ENCODE measurements at regions not wholly inside any gene's neighbourhood (a gene's known extent, or its start where the extent isn't known, plus 50 kb on each side); places are given as distances from the start of the nearest gene placed in this dataset.

GRCh38 chr11:28736256-28736655, 628.1 kb downstream of the METTL15 start:
- no peak for DNase-seq
- no peaks in the 10 kb centered on the region for H3K27me3 ChIP-seq (ENCODE audit: insufficient read depth, low read length)
- no peaks in the 10 kb centered on the region for H3K9me3 ChIP-seq (ENCODE audit: insufficient read depth, low read depth, low read length)
- H4K12ac ChIP-seq (ENCODE audit: low read depth, low read length) = no peak overlapping the region
- H3K4ac ChIP-seq (ENCODE audit: low read depth, low read length) = no peak overlapping the region
- no peak overlapping the region for H4K91ac ChIP-seq (ENCODE audit: low read depth, low read length)
- H2BK120ac ChIP-seq (ENCODE audit: insufficient read depth, low read length, poor library complexity) = no peak overlapping the region
- H2BK12ac ChIP-seq (ENCODE audit: low read length) = no peak overlapping the region
- H2AFZ ChIP-seq (ENCODE audit: insufficient read depth, low read length, poor library complexity) = no peak overlapping the region
- H3K4me1 ChIP-seq (ENCODE audit: control insufficient read depth in 1 of 2, insufficient read depth in 2 of 2, low read length in 2 of 2) = no peaks in the 10 kb centered on the region
- H3K23ac ChIP-seq (ENCODE audit: low read length) = no peak overlapping the region
- H3K79me1 ChIP-seq (ENCODE audit: low read length) = no peaks in the 10 kb centered on the region
- no peak overlapping the region for H2BK5ac ChIP-seq (ENCODE audit: low read depth, low read length, poor library complexity)
- no peak overlapping the region for H3K27ac ChIP-seq (ENCODE audit: low read depth, low read length)
- H3K79me2 ChIP-seq (ENCODE audit: control insufficient read depth, insufficient read depth, low read length, poor library complexity) = no peaks in the 10 kb centered on the region
- H2AK5ac ChIP-seq (ENCODE audit: low read length) = no peak overlapping the region
- no peak overlapping the region for H3K9ac ChIP-seq (ENCODE audit: low read length)
- no peak overlapping the region for H3K14ac ChIP-seq (ENCODE audit: low read length)
- H3K4me3 ChIP-seq (ENCODE audit: low read depth, low read length) = no peak overlapping the region
- no peaks in the 10 kb centered on the region for H3K36me3 ChIP-seq (ENCODE audit: control insufficient read depth in 1 of 2, insufficient read depth in 2 of 2, low read length in 2 of 2)
- no peak overlapping the region for H3K4me2 ChIP-seq (ENCODE audit: low read length)
- H3K18ac ChIP-seq (ENCODE audit: low read length) = no peak overlapping the region
- no peak overlapping the region for H4K8ac ChIP-seq (ENCODE audit: low read depth, low read length)

GRCh38 chr11:28735511-28735910, 627.3 kb downstream of the METTL15 start:
- H2BK12ac ChIP-seq (ENCODE audit: low read length) = no peak overlapping the region
- no peak overlapping the region for H4K8ac ChIP-seq (ENCODE audit: low read depth, low read length)
- no peak overlapping the region for H4K91ac ChIP-seq (ENCODE audit: low read depth, low read length)
- H3K79me2 ChIP-seq (ENCODE audit: control insufficient read depth, insufficient read depth, low read length, poor library complexity) = no peaks in the 10 kb centered on the region
- H3K36me3 ChIP-seq (ENCODE audit: control insufficient read depth in 1 of 2, insufficient read depth in 2 of 2, low read length in 2 of 2) = no peaks in the 10 kb centered on the region
- no peaks in the 10 kb centered on the region for H3K79me1 ChIP-seq (ENCODE audit: low read length)
- H3K4ac ChIP-seq (ENCODE audit: low read depth, low read length) = no peak overlapping the region
- no peaks in the 10 kb centered on the region for H3K4me1 ChIP-seq (ENCODE audit: control insufficient read depth in 1 of 2, insufficient read depth in 2 of 2, low read length in 2 of 2)
- H3K9me3 ChIP-seq (ENCODE audit: insufficient read depth, low read depth, low read length) = no peaks in the 10 kb centered on the region
- no peak overlapping the region for H3K4me2 ChIP-seq (ENCODE audit: low read length)
- no peak overlapping the region for H4K12ac ChIP-seq (ENCODE audit: low read depth, low read length)
- no peaks in the 10 kb centered on the region for H3K27me3 ChIP-seq (ENCODE audit: insufficient read depth, low read length)
- no peak overlapping the region for H2AFZ ChIP-seq (ENCODE audit: insufficient read depth, low read length, poor library complexity)
- no peak overlapping the region for H3K4me3 ChIP-seq (ENCODE audit: low read depth, low read length)
- H3K27ac ChIP-seq (ENCODE audit: low read depth, low read length) = no peak overlapping the region
- no CpG with 5 or more reads among the region's 1 CpG for WGBS (ENCODE audit: extremely low coverage, insufficient coverage, insufficient read length)
- H2BK5ac ChIP-seq (ENCODE audit: low read depth, low read length, poor library complexity) = no peak overlapping the region
- H3K14ac ChIP-seq (ENCODE audit: low read length) = no peak overlapping the region
- H2AK5ac ChIP-seq (ENCODE audit: low read length) = no peak overlapping the region
- no peak overlapping the region for H3K9ac ChIP-seq (ENCODE audit: low read length)
- no peak overlapping the region for H3K23ac ChIP-seq (ENCODE audit: low read length)
- no peak for DNase-seq
- no peak overlapping the region for H3K18ac ChIP-seq (ENCODE audit: low read length)
- H2BK120ac ChIP-seq (ENCODE audit: insufficient read depth, low read length, poor library complexity) = no peak overlapping the region

GRCh38 chr11:28730889-28731288, 622.7 kb downstream of the METTL15 start:
- no peak overlapping the region for H2AFZ ChIP-seq (ENCODE audit: insufficient read depth, low read length, poor library complexity)
- no peaks in the 10 kb centered on the region for H3K4me1 ChIP-seq (ENCODE audit: control insufficient read depth in 1 of 2, insufficient read depth in 2 of 2, low read length in 2 of 2)
- H4K12ac ChIP-seq (ENCODE audit: low read depth, low read length) = no peak overlapping the region
- no peak overlapping the region for H2BK5ac ChIP-seq (ENCODE audit: low read depth, low read length, poor library complexity)
- no peak overlapping the region for H3K9ac ChIP-seq (ENCODE audit: low read length)
- no peak overlapping the region for H3K18ac ChIP-seq (ENCODE audit: low read length)
- no peaks in the 10 kb centered on the region for H3K27me3 ChIP-seq (ENCODE audit: insufficient read depth, low read length)
- no peak overlapping the region for H3K4me3 ChIP-seq (ENCODE audit: low read depth, low read length)
- no peaks in the 10 kb centered on the region for H3K9me3 ChIP-seq (ENCODE audit: insufficient read depth, low read depth, low read length)
- no peak overlapping the region for H3K14ac ChIP-seq (ENCODE audit: low read length)
- no CpG with 5 or more reads among the region's 2 CpGs for WGBS (ENCODE audit: extremely low coverage, insufficient coverage, insufficient read length)
- H3K27ac ChIP-seq (ENCODE audit: low read depth, low read length) = no peak overlapping the region
- H3K36me3 ChIP-seq (ENCODE audit: control insufficient read depth in 1 of 2, insufficient read depth in 2 of 2, low read length in 2 of 2) = no peaks in the 10 kb centered on the region
- H3K4ac ChIP-seq (ENCODE audit: low read depth, low read length) = no peak overlapping the region
- no peak overlapping the region for H4K8ac ChIP-seq (ENCODE audit: low read depth, low read length)
- DNase-seq = no peak
- H2AK5ac ChIP-seq (ENCODE audit: low read length) = no peak overlapping the region
- H4K91ac ChIP-seq (ENCODE audit: low read depth, low read length) = no peak overlapping the region
- H2BK12ac ChIP-seq (ENCODE audit: low read length) = no peak overlapping the region
- H2BK120ac ChIP-seq (ENCODE audit: insufficient read depth, low read length, poor library complexity) = no peak overlapping the region
- H3K23ac ChIP-seq (ENCODE audit: low read length) = no peak overlapping the region
- H3K79me2 ChIP-seq (ENCODE audit: control insufficient read depth, insufficient read depth, low read length, poor library complexity) = no peaks in the 10 kb centered on the region
- no peak overlapping the region for H3K4me2 ChIP-seq (ENCODE audit: low read length)
- no peaks in the 10 kb centered on the region for H3K79me1 ChIP-seq (ENCODE audit: low read length)

- no peaks in the 10 kb centered on the region for H3K36me3 ChIP-seq (ENCODE audit: control insufficient read depth in 1 of 2, insufficient read depth in 2 of 2, low read length in 2 of 2)
- no peak overlapping the region for H2BK120ac ChIP-seq (ENCODE audit: insufficient read depth, low read length, poor library complexity)
- H3K79me2 ChIP-seq (ENCODE audit: control insufficient read depth, insufficient read depth, low read length, poor library complexity) = no peaks in the 10 kb centered on the region
- no peak overlapping the region for H3K4me3 ChIP-seq (ENCODE audit: low read depth, low read length)
- WGBS (ENCODE audit: extremely low coverage, insufficient coverage, insufficient read length) = no CpG with 5 or more reads among the region's 3 CpGs
- no peak overlapping the region for H3K23ac ChIP-seq (ENCODE audit: low read length)
- no peak overlapping the region for H3K4ac ChIP-seq (ENCODE audit: low read depth, low read length)
- H3K9ac ChIP-seq (ENCODE audit: low read length) = no peak overlapping the region
- no peak overlapping the region for H3K18ac ChIP-seq (ENCODE audit: low read length)
- H3K4me2 ChIP-seq (ENCODE audit: low read length) = no peak overlapping the region
- no peaks in the 10 kb centered on the region for H3K4me1 ChIP-seq (ENCODE audit: control insufficient read depth in 1 of 2, insufficient read depth in 2 of 2, low read length in 2 of 2)
- no peak overlapping the region for H4K8ac ChIP-seq (ENCODE audit: low read depth, low read length)
- peak; percentile 52 to 93 for DNase-seq
- H3K9me3 ChIP-seq (ENCODE audit: insufficient read depth, low read depth, low read length) = no peaks in the 10 kb centered on the region
- no peak overlapping the region for H2BK12ac ChIP-seq (ENCODE audit: low read length)
- no peak overlapping the region for H2AK5ac ChIP-seq (ENCODE audit: low read length)
- H3K79me1 ChIP-seq (ENCODE audit: low read length) = no peaks in the 10 kb centered on the region
- H3K14ac ChIP-seq (ENCODE audit: low read length) = no peak overlapping the region
- H3K27ac ChIP-seq (ENCODE audit: low read depth, low read length) = no peak overlapping the region
- no peak overlapping the region for H4K91ac ChIP-seq (ENCODE audit: low read depth, low read length)
- H2AFZ ChIP-seq (ENCODE audit: insufficient read depth, low read length, poor library complexity) = no peak overlapping the region
- H4K12ac ChIP-seq (ENCODE audit: low read depth, low read length) = no peak overlapping the region
- H2BK5ac ChIP-seq (ENCODE audit: low read depth, low read length, poor library complexity) = no peak overlapping the region
- H3K27me3 ChIP-seq (ENCODE audit: insufficient read depth, low read length) = no peaks in the 10 kb centered on the region
These were observed 622.1 kb downstream of the METTL15 start for GRCh38 chr11:28730336-28730735.

Data from trophoblast cell (in vitro differentiated cells and primary cell).